A549 (cell line): ENCODE measurements at regions not wholly inside any gene's neighbourhood (a gene's known extent, or its start where the extent isn't known, plus 50 kb on each side); places are given as distances from the start of the nearest gene placed in this dataset.

Experiments
- ATAC-seq, 2 experiments: fragments of 200-7000 bp in 1 of 2; fragments of >200 bp in 1 of 2; cut with Nextera tagmentation in 1 of 2; cut with Tn5 transposase in 1 of 2; 3 replicates each; pipeline versions ENCODE4 v1.8.0 to v1.9.1; 2018 to 2020; ENCODE audit warnings: mild to moderate bottlenecking in 1 of 2, moderate library complexity in 1 of 2
- CTCF ChIA-PET: fragments of 300-600 bp; sonication (Branson Sonifier 250); formaldehyde crosslinking; extraction: SDS; loops from one replicate; lab custom pipeline; 2021; ENCODE audit warnings: antibody characterized with exemption, inconsistent platforms; lab: Yijun Ruan, JAX
- POLR2A ChIA-PET: fragments of 350-600 bp; formaldehyde crosslinking; extraction: SDS; loops from one replicate; lab custom pipeline; 2021; ENCODE audit warnings: antibody characterized with exemption, inconsistent platforms; lab: Yijun Ruan, JAX
- DNase-seq, 2 experiments: peaks; one replicate each; pipeline versions ENCODE4 v3.0.0 to v3.0.0-alpha.2; 2011 to 2016; ENCODE audit warnings: low read depth in 1 of 2, low spot score in 1 of 2
- FAIRE-seq: peaks from 2 replicates; lab custom pipeline; 2011; peaks lifted over from hg19 to GRCh38; lab: Jason Lieb, UNC
- H3K27ac ChIP-seq, 2 experiments: fragments of >200 bp; sonication (Bioruptor Twin); formaldehyde crosslinking; 3 replicates each; pipeline ENCODE4 v1.5.1; 2016 to 2017
- H3K4me1 ChIP-seq: fragments of >200 bp; sonication (Bioruptor Twin); formaldehyde crosslinking; 3 replicates; pipeline ENCODE4 v1.6.1; 2016
- H3K4me2 ChIP-seq: fragments of >200 bp; sonication (Bioruptor Twin); formaldehyde crosslinking; 3 replicates; pipeline ENCODE4 v1.6.1; 2016
- H3K4me3 ChIP-seq: fragments of >200 bp; sonication (Bioruptor Twin); formaldehyde crosslinking; 3 replicates; pipeline ENCODE4 v1.5.1; 2016
- H3K9me3 ChIP-seq: fragments of >200 bp; sonication (Bioruptor Twin); formaldehyde crosslinking; 3 replicates; pipeline ENCODE4 v1.6.1; 2016
- BHLHE40 ChIP-seq: IDR thresholded peaks from 2 replicates; pipeline ENCODE4 v1.6.1; 2012; ENCODE audit warnings: low read depth, low read length, inconsistent platforms
- CBX2 ChIP-seq: fragments of 200-600 bp; sonication (generic); IDR thresholded peaks from 2 replicates; pipeline ENCODE4 v1.6.1; 2016; ENCODE audit warnings: low read depth, mild to moderate bottlenecking, borderline replicate concordance
- CBX8 ChIP-seq: fragments of 200-600 bp; sonication (generic); IDR thresholded peaks from 2 replicates; pipeline ENCODE4 v1.6.1; 2016
- CHD2 ChIP-seq: fragments of 150-350 bp; IDR thresholded peaks from 2 replicates; pipeline ENCODE4 v1.6.1; 2014; ENCODE audit warnings: low read length; ENCODE audit not compliant: partially characterized antibody
- FOXS1 ChIP-seq: fragments of 250-450 bp; sonication (Bioruptor Pico); IDR thresholded peaks from 2 replicates; pipeline ENCODE4 v1.5.0; 2020; ENCODE audit warnings: mild to moderate bottlenecking, moderate library complexity
- HDAC2 ChIP-seq: fragments of 200-600 bp; sonication (generic); IDR thresholded peaks from 2 replicates; pipeline ENCODE4 v1.6.1; 2016
- HEYL ChIP-seq: fragments of 250-450 bp; sonication (Bioruptor Pico); IDR thresholded peaks from 2 replicates; pipeline ENCODE4 v1.8.0; 2021; ENCODE audit warnings: mild to moderate bottlenecking, moderate library complexity
- HOXB5 ChIP-seq: fragments of 250-450 bp; sonication (Bioruptor Pico); IDR thresholded peaks from 2 replicates; pipeline ENCODE4 v1.5.0; 2020; ENCODE audit warnings: mild to moderate bottlenecking, moderate library complexity
- JUNB ChIP-seq: fragments of >200 bp; sonication (Bioruptor Twin); formaldehyde crosslinking; IDR thresholded peaks from 2 replicates; pipeline ENCODE4 v1.6.1; 2016
- MAZ ChIP-seq: fragments of 150-350 bp; IDR thresholded peaks from 2 replicates; pipeline ENCODE4 v1.6.1; 2014; ENCODE audit warnings: antibody characterized with exemption, low read depth, low read length, borderline replicate concordance
- MYC ChIP-seq: IDR thresholded peaks from 2 replicates; pipeline ENCODE4 v1.6.1; 2012; ENCODE audit warnings: mild to moderate bottlenecking, inconsistent platforms, low read length, improper control_type of control experiment, borderline replicate concordance
- NPAS2 ChIP-seq: fragments of 250-450 bp; sonication (Bioruptor Pico); IDR thresholded peaks from 2 replicates; pipeline ENCODE4 v1.8.0; 2022; ENCODE audit warnings: mild to moderate bottlenecking, moderate library complexity, borderline replicate concordance
- NR3C1 ChIP-seq: fragments of >200 bp; sonication (Bioruptor Twin); formaldehyde crosslinking; IDR thresholded peaks from 3 replicates; pipeline ENCODE4 v1.6.1; 2017
- RARB ChIP-seq: fragments of 250-450 bp; sonication (Bioruptor Pico); IDR thresholded peaks from 2 replicates; pipeline ENCODE4 v1.8.0; 2021; ENCODE audit warnings: mild to moderate bottlenecking, moderate library complexity
- RCOR1 ChIP-seq: fragments of 150-350 bp; IDR thresholded peaks from 2 replicates; pipeline ENCODE4 v1.6.1; 2014; ENCODE audit warnings: antibody characterized with exemption, low read length, low read depth
- SREBF2 ChIP-seq: fragments of 450-650 bp; IDR thresholded peaks from 2 replicates; pipeline ENCODE4 v1.6.1; 2014; ENCODE audit warnings: mild to moderate bottlenecking, moderate library complexity
- TFCP2L1 ChIP-seq: fragments of 250-450 bp; sonication (Bioruptor Pico); IDR thresholded peaks from 2 replicates; pipeline ENCODE4 v1.5.0; 2021; ENCODE audit warnings: mild to moderate bottlenecking
- ZFP36 ChIP-seq: fragments of 450-650 bp; IDR thresholded peaks from 2 replicates; pipeline ENCODE4 v1.6.1; 2014; ENCODE audit warnings: borderline replicate concordance; ENCODE audit not compliant: partially characterized antibody
- ZSCAN20 ChIP-seq: fragments of 250-450 bp; sonication (Bioruptor Pico); IDR thresholded peaks from 2 replicates; pipeline ENCODE4 v1.8.0; 2022; ENCODE audit warnings: mild to moderate bottlenecking, moderate library complexity
- WGBS: methylation state at CpG from one replicate; pipeline ENCODE4 v1.1.6; 2017; ENCODE audit errors: missing lambda C conversion rate; 5-methylcytosine and 5-hydroxymethylcytosine counted together
- TF ChIP-seq, protein P1 (sequence below): IDR thresholded peaks from 2 replicates; pipeline ENCODE4 v1.6.1; 2012; ENCODE audit warnings: low read depth, borderline replicate concordance
- TF ChIP-seq, protein P2 (sequence below): fragments of >200 bp; sonication (Bioruptor Twin); formaldehyde crosslinking; IDR thresholded peaks from 3 replicates; pipeline ENCODE4 v1.6.1; 2016
- TF ChIP-seq, protein P3 (sequence below): fragments of >200 bp; sonication (Bioruptor Twin); formaldehyde crosslinking; IDR thresholded peaks from 2 replicates; pipeline ENCODE4 v1.6.1; 2016
- TF ChIP-seq, protein P4 (sequence below): fragments of 250-450 bp; sonication (Bioruptor Pico); IDR thresholded peaks from 2 replicates; pipeline ENCODE4 v1.5.0; 2021; ENCODE audit warnings: mild to moderate bottlenecking, moderate library complexity, borderline replicate concordance

DNA sequence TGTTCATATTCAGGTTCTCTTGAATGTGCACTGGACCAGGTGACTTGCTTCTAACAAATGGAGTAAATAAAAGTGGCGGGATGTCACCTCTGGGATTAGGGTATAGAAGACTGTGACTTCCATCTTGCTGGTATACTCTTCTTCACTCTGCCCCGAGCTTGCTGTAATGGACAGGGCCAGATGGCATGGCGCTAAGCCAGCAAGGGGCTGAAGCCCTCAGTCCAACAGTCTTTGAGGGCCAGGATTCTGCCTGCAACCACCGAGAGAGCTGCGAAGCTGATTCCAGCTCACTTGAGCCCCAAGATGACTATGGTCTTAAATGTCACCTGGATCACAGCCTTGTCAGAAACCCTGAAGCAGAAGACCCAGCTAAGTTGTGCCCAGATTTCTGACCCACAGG lies 600.0 kb downstream of the FGF9 start:
- FAIRE-seq (no peak), DNase-seq (no peak), ATAC-seq (no peak)
- H3K9me3 ChIP-seq: no peaks in the 10 kb centered on the region
- ChIA-PET CTCF (no interaction called here), POLR2A (no interaction called here)
- no peak overlapping the region for H3K4me3 ChIP-seq
- H3K4me1 ChIP-seq: no peaks in the 10 kb centered on the region
- 29% methylated on average over 5 of the region's 5 CpGs for WGBS
- no peak overlapping the region for H3K4me2 ChIP-seq
- H3K27ac ChIP-seq: no peak overlapping the region
- TF ChIP-seq CHD2: no peak
- TF ChIP-seq HEYL (CRISPR knock-in tag): no peak
- no peak for TF ChIP-seq CBX8
- TF ChIP-seq, protein P1, sequence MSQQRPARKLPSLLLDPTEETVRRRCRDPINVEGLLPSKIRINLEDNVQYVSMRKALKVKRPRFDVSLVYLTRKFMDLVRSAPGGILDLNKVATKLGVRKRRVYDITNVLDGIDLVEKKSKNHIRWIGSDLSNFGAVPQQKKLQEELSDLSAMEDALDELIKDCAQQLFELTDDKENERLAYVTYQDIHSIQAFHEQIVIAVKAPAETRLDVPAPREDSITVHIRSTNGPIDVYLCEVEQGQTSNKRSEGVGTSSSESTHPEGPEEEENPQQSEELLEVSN: no peak
- TF ChIP-seq, protein P2, sequence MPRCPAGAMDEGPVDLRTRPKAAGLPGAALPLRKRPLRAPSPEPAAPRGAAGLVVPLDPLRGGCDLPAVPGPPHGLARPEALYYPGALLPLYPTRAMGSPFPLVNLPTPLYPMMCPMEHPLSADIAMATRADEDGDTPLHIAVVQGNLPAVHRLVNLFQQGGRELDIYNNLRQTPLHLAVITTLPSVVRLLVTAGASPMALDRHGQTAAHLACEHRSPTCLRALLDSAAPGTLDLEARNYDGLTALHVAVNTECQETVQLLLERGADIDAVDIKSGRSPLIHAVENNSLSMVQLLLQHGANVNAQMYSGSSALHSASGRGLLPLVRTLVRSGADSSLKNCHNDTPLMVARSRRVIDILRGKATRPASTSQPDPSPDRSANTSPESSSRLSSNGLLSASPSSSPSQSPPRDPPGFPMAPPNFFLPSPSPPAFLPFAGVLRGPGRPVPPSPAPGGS: no peak
- no peak for TF ChIP-seq MYC
- TF ChIP-seq MAZ: no peak

DNA sequence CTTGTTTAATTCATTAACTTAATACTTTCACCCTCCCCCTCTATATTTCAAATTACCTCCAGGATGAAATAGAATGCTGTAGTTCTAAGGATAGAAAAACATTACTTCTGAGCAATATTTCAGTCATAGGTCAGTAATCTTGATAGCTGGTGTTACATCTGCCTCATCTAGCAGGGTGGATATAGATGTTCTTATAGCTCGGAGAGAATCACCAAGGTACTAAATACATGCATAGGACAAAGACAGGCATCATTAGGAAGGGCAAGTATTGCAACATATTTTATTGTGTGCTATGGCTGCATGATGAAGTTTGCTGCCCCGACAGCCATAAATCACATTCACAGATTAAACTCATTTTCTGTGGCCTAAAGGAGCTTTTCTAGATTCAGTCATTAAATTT lies 601.0 kb downstream of the FGF9 start:
- POLR2A ChIA-PET: no interaction called here
- WGBS: 17% methylated on average over 2 of the region's 2 CpGs
- FAIRE-seq: no peak
- CTCF ChIA-PET: no interaction called here
- Histone ChIP-seq H3K4me3 (no peak overlapping the region), H3K27ac (no peak overlapping the region), H3K4me1 (no peaks in the 10 kb centered on the region), H3K9me3 (no peaks in the 10 kb centered on the region), H3K4me2 (no peak overlapping the region)
- DNase-seq: no peak
- no peak for ATAC-seq
- no peak for TF ChIP-seq FOXS1 (CRISPR knock-in tag)

DNA sequence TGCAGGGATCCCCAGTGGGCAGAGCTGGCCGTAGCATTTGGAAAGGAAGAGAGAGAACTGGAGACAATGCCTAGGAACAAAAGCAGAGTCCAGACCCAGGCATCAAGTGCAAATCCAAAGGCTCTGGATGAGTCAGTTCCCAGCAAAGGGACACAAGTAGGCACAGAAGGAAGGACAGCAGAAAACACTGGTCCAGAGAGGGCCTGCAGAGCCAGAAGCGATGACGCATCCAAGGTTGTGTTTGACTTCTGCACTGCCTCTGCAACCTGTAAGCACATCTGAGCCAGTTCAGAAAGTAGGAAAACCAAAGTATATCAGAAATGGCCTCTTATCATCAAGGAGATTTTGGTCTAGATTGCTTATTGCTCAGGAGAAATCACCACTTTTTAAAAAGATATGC lies 604.5 kb downstream of the FGF9 start:
- ATAC-seq (no peak), FAIRE-seq (no peak), DNase-seq (no peak)
- Histone ChIP-seq H3K4me2 (no peak overlapping the region), H3K27ac (no peak overlapping the region), H3K4me3 (no peak overlapping the region), H3K9me3 (no peaks in the 10 kb centered on the region), H3K4me1 (no peaks in the 10 kb centered on the region)
- CTCF ChIA-PET: no interaction called here
- WGBS: 15% methylated on average over 3 of the region's 3 CpGs
- TF ChIP-seq JUNB (no peak), BHLHE40 (no peak), NPAS2 (no peak), HDAC2 (no peak), HOXB5 (no peak), RARB (CRISPR knock-in tag) (no peak), MYC (no peak), SREBF2 (no peak), NR3C1 (no peak), RCOR1 (no peak), ZSCAN20 (no peak), ZFP36 (no peak), CBX2 (no peak), TFCP2L1 (CRISPR knock-in tag) (no peak)
- TF ChIP-seq, protein P3, sequence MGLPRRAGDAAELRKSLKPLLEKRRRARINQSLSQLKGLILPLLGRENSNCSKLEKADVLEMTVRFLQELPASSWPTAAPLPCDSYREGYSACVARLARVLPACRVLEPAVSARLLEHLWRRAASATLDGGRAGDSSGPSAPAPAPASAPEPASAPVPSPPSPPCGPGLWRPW: no peak
- TF ChIP-seq, protein P4, sequence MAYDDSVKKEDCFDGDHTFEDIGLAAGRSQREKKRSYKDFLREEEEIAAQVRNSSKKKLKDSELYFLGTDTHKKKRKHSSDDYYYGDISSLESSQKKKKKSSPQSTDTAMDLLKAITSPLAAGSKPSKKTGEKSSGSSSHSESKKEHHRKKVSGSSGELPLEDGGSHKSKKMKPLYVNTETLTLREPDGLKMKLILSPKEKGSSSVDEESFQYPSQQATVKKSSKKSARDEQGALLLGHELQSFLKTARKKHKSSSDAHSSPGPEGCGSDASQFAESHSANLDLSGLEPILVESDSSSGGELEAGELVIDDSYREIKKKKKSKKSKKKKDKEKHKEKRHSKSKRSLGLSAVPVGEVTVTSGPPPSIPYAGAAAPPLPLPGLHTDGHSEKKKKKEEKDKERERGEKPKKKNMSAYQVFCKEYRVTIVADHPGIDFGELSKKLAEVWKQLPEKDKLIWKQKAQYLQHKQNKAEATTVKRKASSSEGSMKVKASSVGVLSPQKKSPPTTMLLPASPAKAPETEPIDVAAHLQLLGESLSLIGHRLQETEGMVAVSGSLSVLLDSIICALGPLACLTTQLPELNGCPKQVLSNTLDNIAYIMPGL (CRISPR knock-in tag): no peak
- POLR2A ChIA-PET: no interaction called here
